SK-N-SH (cell line): ENCODE measurements at regions not wholly inside any gene's neighbourhood (a gene's known extent, or its start where the extent isn't known, plus 50 kb on each side); places are given as distances from the start of the nearest gene placed in this dataset.

ENCODE experiments used
- CTCF ChIA-PET: fragments of 300-600, 350-600 bp; formaldehyde crosslinking; extraction: SDS; loops from one replicate; lab custom pipeline; 2021; lab: Yijun Ruan, JAX
- POLR2A ChIA-PET: fragments of 350-600 bp; sonication (Branson Sonifier 250); formaldehyde crosslinking; extraction: SDS; loops from one replicate; lab custom pipeline; 2020; ENCODE audit warnings: antibody characterized with exemption, inconsistent platforms; lab: Yijun Ruan, JAX
- DNase-seq: peaks from one replicate; pipeline ENCODE4 v3.0.0; 2012
- H2AFZ ChIP-seq: fragments of 200-600 bp; sonication (generic); 2 replicates; pipeline ENCODE4 v1.8.1; 2016; ENCODE audit warnings: antibody characterized with exemption, mild to moderate bottlenecking, low read depth
- H3F3A ChIP-seq: fragments of 200-600 bp; sonication (generic); replicated peaks from 2 replicates; pipeline ENCODE3; 2016; ENCODE audit warnings: antibody characterized with exemption, mild to moderate bottlenecking; ENCODE audit not compliant: insufficient read depth
- H3K27ac ChIP-seq, 2 experiments: fragments of 200-500 bp in 1 of 2; fragments of 200-600 bp in 1 of 2; sonication (Bioruptor generic) in 1 of 2; sonication (generic), shearing (Covaris generic) in 1 of 2; 2 replicates each; pipeline versions ENCODE4 v1.5.1 to v1.6.1; 2014 to 2016; ENCODE audit warnings: low read depth in 2 of 2, inconsistent platforms in 1 of 2, low read length in 1 of 2, mild to moderate bottlenecking in 1 of 2, mixed read lengths in 1 of 2
- H3K27me3 ChIP-seq: fragments of 200-600 bp; sonication (generic), shearing (Covaris generic); 2 replicates; pipeline ENCODE4 v1.6.1; 2016; ENCODE audit warnings: mixed run types; ENCODE audit not compliant: insufficient read depth
- H3K36me3 ChIP-seq, 2 experiments: fragments of 200-500 bp in 1 of 2; fragments of 200-600 bp in 1 of 2; sonication (Bioruptor generic) in 1 of 2; sonication (generic) in 1 of 2; replicated peaks in 1 of 2; 2 replicates each; pipeline versions ENCODE3 to v1.5.1; 2014 to 2016; ENCODE audit warnings: low read length in 1 of 2, mild to moderate bottlenecking in 1 of 2; ENCODE audit not compliant: insufficient read depth in 2 of 2, control insufficient read depth in 1 of 2
- H3K4me1 ChIP-seq, 2 experiments: fragments of 200-500 bp in 1 of 2; fragments of 200-600 bp in 1 of 2; sonication (Bioruptor generic) in 1 of 2; sonication (generic), shearing (Covaris generic) in 1 of 2; 2 replicates each; pipeline versions ENCODE4 v1.5.1 to v1.6.1; 2014 to 2016; ENCODE audit warnings: low read depth in 1 of 2, low read length in 1 of 2, mixed run types in 1 of 2; ENCODE audit not compliant: insufficient read depth in 2 of 2, control insufficient read depth in 1 of 2
- H3K4me2 ChIP-seq: fragments of 200-600 bp; sonication (generic), shearing (Covaris generic); 2 replicates; pipeline ENCODE4 v1.6.1; 2017; ENCODE audit warnings: mixed run types
- H3K4me3 ChIP-seq, 2 experiments: fragments of 200-500 bp in 1 of 2; fragments of 200-600 bp in 1 of 2; sonication (Bioruptor generic) in 1 of 2; sonication (generic), shearing (Covaris generic) in 1 of 2; 2 replicates each; pipeline versions ENCODE4 v1.5.1 to v1.8.1; 2014 to 2016; ENCODE audit warnings: low read depth in 2 of 2, inconsistent platforms in 1 of 2, low read length in 1 of 2, mild to moderate bottlenecking in 1 of 2, mixed read lengths in 1 of 2, moderate library complexity in 1 of 2
- H3K79me2 ChIP-seq: fragments of 200-600 bp; sonication (generic); 2 replicates; pipeline ENCODE4 v1.8.1; 2017; ENCODE audit warnings: mild to moderate bottlenecking; ENCODE audit not compliant: insufficient read depth
- H3K9ac ChIP-seq: fragments of 200-600 bp; sonication (generic); 2 replicates; pipeline ENCODE4 v1.6.1; 2017; ENCODE audit warnings: mixed run types
- H3K9me2 ChIP-seq: fragments of 200-600 bp; sonication (generic); 2 replicates; pipeline ENCODE4 v1.6.1; 2017; ENCODE audit warnings: mixed run types
- H3K9me3 ChIP-seq: fragments of 200-600 bp; sonication (generic); 2 replicates; pipeline ENCODE4 v1.6.1; 2017; ENCODE audit warnings: mixed run types, mild to moderate bottlenecking, moderate library complexity
- H4K20me1 ChIP-seq: fragments of 200-600 bp; sonication (generic); 2 replicates; pipeline ENCODE4 v1.6.1; 2017; ENCODE audit warnings: mild to moderate bottlenecking, mixed run types; ENCODE audit not compliant: insufficient read depth
- ELF1 ChIP-seq: IDR thresholded peaks from 2 replicates; pipeline ENCODE4 v1.4.0; 2012
- FOSL2 ChIP-seq: IDR thresholded peaks from 2 replicates; pipeline ENCODE4 v1.4.0; 2012; ENCODE audit warnings: low read depth, mild to moderate bottlenecking, moderate library complexity, borderline replicate concordance
- FOXM1 ChIP-seq: IDR thresholded peaks from 2 replicates; pipeline ENCODE4 v1.4.0; 2012; ENCODE audit warnings: low read depth, mild to moderate bottlenecking
- GATA2 ChIP-seq: sonication (generic); formaldehyde crosslinking; IDR thresholded peaks from 2 replicates; pipeline ENCODE4 v1.5.0; 2020; ENCODE audit warnings: mild to moderate bottlenecking, missing genetic modification reagents
- MAX ChIP-seq: IDR thresholded peaks from 2 replicates; pipeline ENCODE4 v1.4.0; 2012; ENCODE audit warnings: low read depth
- MEF2A ChIP-seq: IDR thresholded peaks from 2 replicates; pipeline ENCODE4 v1.4.0; 2012; ENCODE audit warnings: low read depth, borderline replicate concordance
- MXI1 ChIP-seq: IDR thresholded peaks from 2 replicates; pipeline ENCODE4 v1.6.1; 2012; ENCODE audit warnings: mild to moderate bottlenecking, low read depth, low read length, improper control_type of control experiment
- NFIC ChIP-seq: IDR thresholded peaks from 2 replicates; pipeline ENCODE4 v1.4.0; 2012; ENCODE audit warnings: borderline replicate concordance
- PBX3 ChIP-seq: IDR thresholded peaks from 2 replicates; pipeline ENCODE4; 2012
- REST ChIP-seq: IDR thresholded peaks from 2 replicates; pipeline ENCODE4 v1.6.1; 2012; ENCODE audit warnings: mild to moderate bottlenecking, low read depth, low read length, moderate library complexity
- RXRA ChIP-seq: IDR thresholded peaks from 2 replicates; pipeline ENCODE4 v1.4.0; 2012; ENCODE audit warnings: low read depth, mild to moderate bottlenecking, borderline replicate concordance
- SMC3 ChIP-seq: IDR thresholded peaks from 2 replicates; pipeline ENCODE4 v1.6.1; 2012; ENCODE audit warnings: low read depth, low read length, improper control_type of control experiment
- TCF12 ChIP-seq: IDR thresholded peaks from 2 replicates; pipeline ENCODE4 v1.4.0; 2012
- USF1 ChIP-seq: IDR thresholded peaks from 2 replicates; pipeline ENCODE4 v1.4.0; 2012; ENCODE audit warnings: low read depth, borderline replicate concordance
- WGBS: methylation state at CpG from one replicate; pipeline ENCODE4 v1.1.6; 2017; ENCODE audit warnings: low lambda C conversion rate; 5-methylcytosine and 5-hydroxymethylcytosine counted together
- TF ChIP-seq, protein P1 (sequence below): fragments of 150-350 bp; IDR thresholded peaks from 2 replicates; pipeline ENCODE4 v1.6.1; 2016; ENCODE audit warnings: mild to moderate bottlenecking, low read depth, low read length

DNA sequence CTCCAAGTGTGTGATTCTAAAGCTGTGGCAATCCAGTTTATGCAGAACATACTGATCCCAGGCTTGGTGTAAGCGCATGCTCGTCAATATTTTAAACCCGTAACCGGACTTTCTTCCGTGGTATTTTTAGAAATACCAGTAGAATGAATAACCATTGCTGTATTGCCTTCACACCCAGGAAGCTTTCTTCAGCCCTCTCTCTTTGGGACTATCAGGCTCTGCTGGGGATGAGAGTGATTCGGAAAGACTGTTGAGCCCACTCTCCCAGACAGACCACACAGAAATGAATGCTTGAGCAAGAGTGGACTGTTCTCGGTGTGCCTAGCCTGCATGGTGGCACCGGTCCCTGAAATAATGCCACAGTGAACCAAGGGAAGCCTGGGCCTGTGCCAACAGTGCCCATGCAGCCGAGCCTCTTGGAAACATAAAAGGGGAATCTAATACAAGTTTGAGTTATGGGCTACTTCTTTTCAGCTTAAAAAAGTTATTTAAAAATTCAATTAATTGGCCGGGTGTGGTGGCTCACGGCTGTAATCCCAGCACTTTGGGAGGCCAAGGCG lies 89.9 kb upstream of the ELAC2 start:
- no peak overlapping the region for H3K9ac ChIP-seq
- no peak overlapping the region for H3K27ac ChIP-seq
- CTCF ChIA-PET = interaction anchor here (4.1 kb wide), 1 partner anchor 76 kb away, joined by 11 read pairs; no protein-coding TSS in a partner anchor
- H3K27me3 ChIP-seq = peaks cover 29% of the 10 kb centered on the region; the same call in 1 of the 2 replicates
- no peaks in the 10 kb centered on the region for H3K9me3 ChIP-seq
- no peaks in the 10 kb centered on the region for H3K79me2 ChIP-seq
- no peak overlapping the region for H3K4me2 ChIP-seq
- no peak overlapping the region for H2AFZ ChIP-seq
- WGBS = 18% methylated on average over 11 of the region's 12 CpGs
- no peaks in the 10 kb centered on the region for H3K9me2 ChIP-seq
- POLR2A ChIA-PET = no interaction called here
- TF ChIP-seq ELF1 (no peak), TCF12 (no peak), PBX3 (no peak)
- H3K4me1 ChIP-seq = no peaks in the 10 kb centered on the region
- no peaks in the 10 kb centered on the region for H3K36me3 ChIP-seq
- no peaks in the 10 kb centered on the region for H4K20me1 ChIP-seq
- DNase-seq = no peak
- no peak overlapping the region for H3K4me3 ChIP-seq
- H3F3A ChIP-seq = no peaks in the 10 kb centered on the region

DNA sequence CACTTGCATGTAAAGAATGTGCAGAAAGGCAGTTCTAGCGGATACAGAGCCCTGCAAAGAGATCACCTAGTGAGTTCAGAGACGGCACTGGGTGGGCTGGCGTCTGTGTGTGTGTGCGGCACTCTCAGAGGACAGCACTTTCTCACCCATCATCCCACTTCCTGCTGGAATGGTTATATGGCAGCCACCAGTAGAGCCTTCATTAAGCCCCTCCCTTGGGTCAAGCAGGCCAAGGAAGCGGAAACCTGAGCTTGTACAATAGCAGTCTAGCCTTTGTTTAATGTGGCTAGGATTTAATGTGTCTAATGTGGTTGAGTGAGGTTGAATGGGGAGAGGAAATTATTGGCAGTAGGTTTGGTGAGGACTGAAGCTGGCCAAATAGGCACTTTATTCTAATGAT lies 88.3 kb upstream of the ELAC2 start:
- H3K9ac ChIP-seq = no peak overlapping the region
- no peaks in the 10 kb centered on the region for H3K9me3 ChIP-seq
- 0% methylated on average over 5 of the region's 5 CpGs for WGBS

More for the DNA sequence above, 88.3 kb upstream of the ELAC2 start:
- CTCF ChIA-PET = interaction anchor here (1.6 to 4.1 kb wide), 3 partner anchors 9 to 1196 kb away, joined by 5 to 15 read pairs (median 11); no protein-coding TSS in a partner anchor
- POLR2A ChIA-PET = no interaction called here
- Histone ChIP-seq H3K4me2 (no peak overlapping the region; the same call in 1 of the 2 replicates), H3K27ac (no peak overlapping the region), H3K79me2 (no peaks in the 10 kb centered on the region), H3K36me3 (no peaks in the 10 kb centered on the region), H3K27me3 (peaks cover 20% of the 10 kb centered on the region; the same call in 1 of the 2 replicates), H4K20me1 (no peaks in the 10 kb centered on the region), H3K9me2 (no peaks in the 10 kb centered on the region), H2AFZ (no peak overlapping the region), H3K4me3 (no peak overlapping the region), H3F3A (no peaks in the 10 kb centered on the region), H3K4me1 (no peaks in the 10 kb centered on the region)
- DNase-seq = no peak
- TF ChIP-seq, protein P1, sequence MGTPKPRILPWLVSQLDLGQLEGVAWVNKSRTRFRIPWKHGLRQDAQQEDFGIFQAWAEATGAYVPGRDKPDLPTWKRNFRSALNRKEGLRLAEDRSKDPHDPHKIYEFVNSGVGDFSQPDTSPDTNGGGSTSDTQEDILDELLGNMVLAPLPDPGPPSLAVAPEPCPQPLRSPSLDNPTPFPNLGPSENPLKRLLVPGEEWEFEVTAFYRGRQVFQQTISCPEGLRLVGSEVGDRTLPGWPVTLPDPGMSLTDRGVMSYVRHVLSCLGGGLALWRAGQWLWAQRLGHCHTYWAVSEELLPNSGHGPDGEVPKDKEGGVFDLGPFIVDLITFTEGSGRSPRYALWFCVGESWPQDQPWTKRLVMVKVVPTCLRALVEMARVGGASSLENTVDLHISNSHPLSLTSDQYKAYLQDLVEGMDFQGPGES = no peak
- TF ChIP-seq USF1 = no peak
- TF ChIP-seq PBX3 = no peak
- TF ChIP-seq RXRA = no peak
- TF ChIP-seq MEF2A = no peak
- no peak for TF ChIP-seq MAX
- TF ChIP-seq SMC3 = no peak
- TF ChIP-seq FOXM1 = no peak
- no peak for TF ChIP-seq NFIC
- no peak for TF ChIP-seq GATA2 (CRISPR knock-in tag)
- TF ChIP-seq FOSL2 = no peak
- TF ChIP-seq MXI1 = no peak
- no peak for TF ChIP-seq REST
